Stimulated activated CD4-positive, alpha-beta T cell treated with anti-CD3 and anti-CD28 coated beads, TNF-alpha, amount 100 ng/mL, for 24 hours (primary cell): ENCODE measurements at regions not wholly inside any gene's neighbourhood (a gene's known extent, or its start where the extent isn't known, plus 50 kb on each side); places are given as distances from the start of the nearest gene placed in this dataset.
A peak's percentile ranks its signal among the peaks of the same experiment; 100 is the strongest.
"Not testable (repeated sequence)": the region's sequence is repeated elsewhere in the genome, so short reads cannot be mapped to it uniquely, and the experiment has no call there.

Source experiments
- DNase-seq, 3 experiments: peaks; one replicate each; pipeline ENCODE4 v3.0.0-alpha.2; 2020; ENCODE audit warnings: low read depth in 3 of 3

- DNase-seq = no peak
Measured at GRCh38 chr4:103996637-103997036, 276.9 kb upstream of the TACR3 start.

GRCh38 chr4:103996064-103996463, 276.3 kb upstream of the TACR3 start:
- DNase-seq = no peak

- no peak for DNase-seq
Measured at GRCh38 chr4:103994059-103994458, 274.3 kb upstream of the TACR3 start.

GRCh38 chr4:103982454-103982853, 262.7 kb upstream of the TACR3 start:
- DNase-seq = no peak

GRCh38 chr4:103948244-103949018, 228.6 kb upstream of the TACR3 start:
- DNase-seq = no peak

GRCh38 chr4:103947617-103948016, 227.8 kb upstream of the TACR3 start:
- no peak for DNase-seq

- DNase-seq = not testable (repeated sequence)
Measured at GRCh38 chr4:103946621-103947268, 227.0 kb upstream of the TACR3 start.

GRCh38 chr4:103938488-103938887, 218.7 kb upstream of the TACR3 start:
- no peak for DNase-seq

GRCh38 chr4:103936653-103937145, 216.9 kb upstream of the TACR3 start:
- DNase-seq = no peak

GRCh38 chr4:103934178-103934789, 214.5 kb upstream of the TACR3 start:
- peak in 1 of 3 experiments; percentile 2 for DNase-seq

GRCh38 chr4:103928370-103928769, 208.6 kb upstream of the TACR3 start:
- no peak for DNase-seq

- DNase-seq = no peak
Measured at GRCh38 chr4:103923551-103923950, 203.8 kb upstream of the TACR3 start.

- no peak for DNase-seq
Measured at GRCh38 chr4:103918214-103918613, 198.4 kb upstream of the TACR3 start.

GRCh38 chr4:103915224-103915869, 195.6 kb upstream of the TACR3 start:
- no peak for DNase-seq

- DNase-seq = no peak
Measured at GRCh38 chr4:103907414-103907813, 187.6 kb upstream of the TACR3 start.

- no peak for DNase-seq
Measured at GRCh38 chr4:103904123-103904522, 184.3 kb upstream of the TACR3 start.

GRCh38 chr4:103902730-103903129, 182.9 kb upstream of the TACR3 start:
- DNase-seq = no peak

GRCh38 chr4:103895876-103896465, 176.2 kb upstream of the TACR3 start:
- no peak for DNase-seq

- DNase-seq = no peak
Measured at GRCh38 chr4:103892586-103892985, 172.8 kb upstream of the TACR3 start.

GRCh38 chr4:103887191-103887590, 167.4 kb upstream of the TACR3 start:
- no peak for DNase-seq

GRCh38 chr4:103885152-103885551, 165.4 kb upstream of the TACR3 start:
- no peak for DNase-seq

GRCh38 chr4:103867311-103867710, 147.5 kb upstream of the TACR3 start:
- no peak for DNase-seq
